ENCODE measurements at regions not wholly inside any gene's neighbourhood (a gene's known extent, or its start where the extent isn't known, plus 50 kb on each side); places are given as distances from the start of the nearest gene placed in this dataset.

DNA sequence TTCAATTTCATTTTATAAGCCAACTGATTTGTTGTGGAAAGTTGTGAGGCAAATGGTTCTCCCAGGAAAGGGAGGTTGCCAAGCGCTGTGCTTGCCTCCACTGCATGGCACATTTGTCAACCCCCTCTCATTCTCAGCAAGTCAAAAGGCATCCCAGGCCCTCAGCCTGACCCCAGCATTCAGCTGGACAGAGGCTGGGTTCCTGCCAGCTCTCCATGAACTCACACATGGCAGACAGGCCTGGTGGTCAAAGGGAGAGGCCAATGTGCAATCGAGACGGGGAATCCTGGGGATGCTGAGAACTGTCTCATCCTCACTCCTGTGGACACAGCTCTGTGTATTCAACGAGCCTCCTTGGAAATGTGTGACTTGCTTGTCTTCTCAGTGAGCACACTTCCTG, 106.0 kb upstream of the CDH4 start:
- no peak for DNase-seq (ENCODE audit: low read depth in 2 of 2)

DNA sequence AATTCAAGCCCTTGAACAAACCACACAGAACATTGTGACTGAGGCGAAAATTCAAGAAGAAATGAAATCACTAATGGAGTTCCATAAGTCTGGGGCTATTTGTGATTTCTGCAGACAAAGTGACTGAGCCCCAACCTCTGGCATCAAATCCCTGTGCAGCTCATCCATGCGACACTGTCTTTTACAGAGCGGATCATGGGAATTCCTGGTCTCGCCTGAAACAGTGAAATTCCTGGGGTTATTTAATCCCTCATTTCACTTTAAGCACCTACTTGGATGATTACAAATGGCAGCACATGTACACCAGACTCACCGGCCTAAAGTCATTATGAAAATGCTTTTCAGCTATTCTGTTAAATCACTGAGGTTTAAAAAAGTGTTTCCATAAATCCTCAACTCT, 102.4 kb upstream of the CDH4 start:
- DNase-seq (ENCODE audit: low read depth in 2 of 2) = no peak

DNA sequence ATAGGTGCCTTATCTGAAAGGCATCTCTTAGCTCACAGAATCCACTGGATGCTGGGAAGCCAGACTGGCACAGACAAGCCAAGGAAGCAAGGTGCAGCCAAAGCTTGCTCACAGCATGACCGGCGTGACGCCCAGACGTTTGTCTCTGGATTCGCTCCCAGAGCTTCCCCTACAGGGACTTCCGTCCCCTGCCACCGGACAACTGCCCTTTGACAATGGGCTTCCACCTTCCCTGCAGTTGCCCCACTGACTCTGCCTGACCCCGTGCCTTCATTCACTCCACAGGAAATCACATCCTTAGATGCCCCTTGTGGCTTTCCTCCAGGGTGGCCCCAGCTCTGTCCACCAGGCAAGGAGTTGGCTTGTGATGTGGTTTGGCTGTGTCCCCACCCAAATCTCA, 94.8 kb upstream of the CDH4 start:
- no peak for DNase-seq (ENCODE audit: low read depth in 2 of 2)

DNA sequence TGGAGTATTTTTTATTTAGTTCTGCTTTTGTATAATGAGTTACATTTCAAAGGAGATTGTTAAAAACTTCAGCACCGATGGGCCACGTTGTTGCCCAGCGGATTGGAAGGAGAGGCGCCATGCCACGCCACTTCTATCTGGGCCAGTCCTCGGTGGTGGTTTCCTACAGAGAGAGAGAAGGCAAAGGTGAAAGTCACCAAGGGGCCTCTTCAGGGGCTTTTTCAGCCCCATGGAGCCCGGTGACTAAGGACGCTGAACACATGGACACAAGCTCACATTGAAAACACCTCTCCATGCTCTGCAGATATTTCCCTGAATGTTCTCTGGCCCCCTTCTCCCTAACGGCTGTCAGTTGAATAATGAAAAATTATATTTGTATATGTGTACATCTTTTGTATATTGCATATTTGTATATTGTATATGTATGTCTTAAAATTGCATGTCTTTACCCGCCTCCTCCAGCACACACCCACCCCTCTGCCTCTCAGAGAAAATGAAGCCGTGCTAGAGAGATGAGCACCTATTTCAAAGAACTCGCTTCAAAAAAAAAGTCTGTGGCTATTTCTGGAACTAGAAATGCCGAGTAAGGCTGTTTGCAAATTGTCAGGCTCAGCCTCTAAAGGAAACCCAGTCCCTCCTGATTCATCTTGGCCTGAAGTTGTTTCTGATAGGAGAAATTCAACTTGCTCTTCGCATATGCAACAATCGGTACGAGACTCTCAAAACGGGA, 91.9 kb upstream of the CDH4 start:
- DNase-seq (ENCODE audit: low read depth in 2 of 2) = no peak

DNA sequence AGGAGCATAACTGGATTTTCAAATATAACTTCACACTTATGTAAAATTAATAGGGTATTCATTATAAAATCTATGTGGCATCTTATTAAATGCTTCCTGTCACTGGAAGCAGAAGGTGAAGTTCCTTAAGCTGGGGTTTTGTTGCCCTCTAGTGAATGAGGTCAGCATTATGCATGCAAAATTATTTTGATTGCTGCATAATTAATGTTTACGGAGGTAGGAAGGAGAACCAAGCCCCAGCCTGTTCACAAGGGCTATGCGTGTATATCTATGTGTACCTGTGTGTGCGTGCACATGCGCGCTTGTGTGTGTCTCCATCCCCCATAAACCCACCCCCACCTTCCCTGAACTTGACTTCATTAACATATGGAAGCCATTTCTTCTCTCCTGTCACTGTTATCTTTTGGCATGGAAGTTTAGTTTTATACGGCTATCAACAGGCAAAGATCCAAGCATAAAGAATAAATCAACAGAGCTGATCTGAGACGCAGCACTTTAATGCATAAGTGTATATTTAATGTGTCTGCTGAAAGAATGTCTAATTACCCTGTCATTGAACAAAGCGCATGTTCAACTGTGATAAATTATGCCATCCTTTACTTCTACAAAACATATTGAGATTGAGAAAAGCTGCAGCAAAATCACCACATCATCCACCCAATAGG, 90.2 kb upstream of the CDH4 start:
- DNase-seq (ENCODE audit: low read depth in 2 of 2) = no peak

DNA sequence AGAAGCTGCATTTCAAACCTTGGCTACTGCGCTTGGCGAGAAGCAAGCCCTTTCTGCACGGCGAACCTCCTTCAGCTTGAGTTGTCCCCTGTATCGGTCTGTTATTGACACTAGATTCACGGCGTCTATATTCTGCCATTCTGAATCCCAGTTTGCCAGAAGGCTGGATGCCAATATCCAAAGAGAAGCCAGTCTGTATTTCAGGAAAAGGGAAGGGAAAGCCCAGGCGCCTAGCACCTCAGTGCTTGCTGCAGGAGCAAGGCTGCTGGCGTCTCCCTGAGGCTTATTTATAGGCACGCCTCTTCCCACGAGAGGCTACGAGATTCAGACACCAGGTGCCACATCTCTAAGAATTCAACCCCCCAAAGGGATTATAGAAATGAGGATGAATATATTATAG, 89.6 kb upstream of the CDH4 start:
- no peak for DNase-seq (ENCODE audit: low read depth in 2 of 2)

DNA sequence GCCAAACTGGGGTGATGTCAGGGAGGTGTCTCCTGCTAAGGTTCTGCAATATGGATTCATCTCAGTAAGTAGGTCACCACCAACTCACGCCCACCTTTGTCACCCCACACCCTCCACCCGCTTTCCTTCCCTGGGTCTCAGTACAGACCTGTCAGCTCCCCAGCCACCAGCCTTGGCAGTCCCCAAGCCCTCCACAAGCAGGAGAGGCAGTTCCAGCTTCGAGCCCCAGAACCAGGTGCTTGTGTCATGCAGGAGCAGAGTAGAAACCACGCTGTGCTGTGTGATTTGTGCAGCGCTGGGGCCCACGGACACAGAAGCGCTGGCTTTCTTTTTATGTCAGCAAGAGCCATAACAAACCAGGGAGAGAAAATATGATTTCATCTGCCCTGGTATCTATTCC, 89.0 kb upstream of the CDH4 start:
- DNase-seq (ENCODE audit: low read depth in 2 of 2) = no peak

DNA sequence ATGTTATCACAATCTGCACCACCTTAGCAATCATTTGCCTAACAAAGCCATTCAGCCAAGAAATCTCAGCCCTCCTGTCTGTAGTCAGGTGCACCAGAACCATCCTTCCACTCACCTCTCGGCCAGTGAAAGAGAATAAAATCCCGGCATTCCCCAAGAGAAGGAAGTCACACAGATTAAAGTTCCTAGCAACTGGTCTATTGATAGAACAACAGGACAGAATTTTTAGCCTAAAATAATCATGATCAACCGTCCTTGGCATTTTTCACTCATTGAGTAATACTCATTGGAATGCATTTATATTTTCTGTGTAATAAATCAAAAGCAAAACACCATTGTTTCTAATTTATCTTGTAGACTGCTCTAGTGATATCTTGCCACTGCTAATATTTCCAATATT, 85.7 kb upstream of the CDH4 start:
- no peak for DNase-seq (ENCODE audit: low read depth in 2 of 2)

DNA sequence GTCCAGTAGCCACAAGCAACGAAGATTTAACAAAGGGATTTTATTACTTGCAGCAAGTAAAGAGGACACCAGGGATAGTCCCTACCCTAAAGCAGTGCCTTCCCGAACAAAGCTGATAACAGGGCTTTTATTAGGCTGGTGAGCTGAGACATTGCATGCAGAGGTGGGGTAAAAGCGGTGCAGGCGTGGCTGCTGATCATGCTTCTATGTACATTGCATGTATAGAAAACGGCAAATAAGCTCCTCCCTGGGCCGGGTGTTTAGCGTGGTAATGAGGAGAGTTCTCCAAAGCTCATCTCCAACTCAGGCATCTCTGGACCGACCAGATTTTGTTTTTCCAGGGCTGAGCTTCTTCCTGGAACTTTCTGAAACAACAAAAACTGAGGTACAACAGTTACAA, 83.5 kb upstream of the CDH4 start:
- DNase-seq (ENCODE audit: low read depth in 2 of 2) = no peak

DNA sequence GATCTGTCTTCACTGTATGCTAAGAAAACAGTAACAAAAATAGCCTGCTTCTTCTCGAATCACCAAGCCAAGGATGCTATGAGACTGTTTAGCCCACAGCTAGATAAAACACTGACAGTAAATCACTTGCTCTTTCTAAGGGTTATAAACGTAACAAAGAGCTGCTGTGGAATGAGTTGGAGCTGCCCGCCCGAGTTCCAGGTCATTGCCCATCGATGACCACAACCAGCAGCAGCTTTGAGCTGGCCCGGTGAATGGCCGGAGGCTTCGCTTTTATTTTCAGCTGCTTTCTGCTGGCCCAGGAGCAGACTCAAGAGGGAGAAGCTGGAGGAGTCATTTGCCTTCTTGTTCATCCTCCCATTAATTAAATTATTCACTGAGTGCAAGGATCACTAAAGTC, 82.2 kb upstream of the CDH4 start:
- DNase-seq (ENCODE audit: low read depth in 2 of 2) = no peak

DNA sequence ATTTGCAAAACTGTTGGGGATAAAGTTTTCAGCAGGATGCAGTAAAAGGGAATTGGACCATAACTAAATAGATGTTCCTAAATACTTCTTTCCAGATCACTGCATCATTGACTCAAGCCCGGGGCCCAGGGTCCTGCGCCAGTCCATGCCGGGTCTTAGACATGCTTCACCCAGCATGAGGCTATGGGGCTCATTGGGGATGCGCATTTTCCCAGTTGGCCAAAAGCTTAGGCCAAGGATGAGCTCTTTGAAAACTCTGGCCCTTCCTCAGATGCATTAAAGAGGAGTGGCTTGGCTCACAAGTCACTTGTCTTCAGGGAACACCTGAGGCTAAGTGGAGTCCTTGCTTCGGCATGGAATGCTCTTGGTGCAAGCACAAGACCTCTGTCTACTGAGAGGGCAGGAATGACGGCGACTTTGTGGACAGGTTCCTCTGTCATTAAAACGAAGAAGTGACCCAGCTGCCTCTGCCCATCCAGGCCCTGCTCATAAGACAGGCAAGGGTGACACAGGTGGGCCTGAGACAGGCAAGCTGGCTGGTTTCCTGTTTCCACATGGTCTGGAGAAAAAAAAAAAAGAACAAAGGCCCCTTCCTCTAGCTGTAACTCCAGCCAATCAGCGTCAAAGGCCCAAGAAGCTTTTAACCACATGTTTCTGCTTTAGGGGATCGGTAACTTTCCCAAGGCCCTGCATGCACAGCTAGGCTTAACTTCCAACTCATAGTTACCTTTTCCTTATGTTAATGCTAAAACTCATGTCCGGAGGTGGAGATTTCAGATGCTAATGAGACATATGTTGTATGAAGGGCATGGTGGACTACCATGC, 81.4 kb upstream of the CDH4 start:
- DNase-seq (ENCODE audit: low read depth in 2 of 2) = no peak

DNA sequence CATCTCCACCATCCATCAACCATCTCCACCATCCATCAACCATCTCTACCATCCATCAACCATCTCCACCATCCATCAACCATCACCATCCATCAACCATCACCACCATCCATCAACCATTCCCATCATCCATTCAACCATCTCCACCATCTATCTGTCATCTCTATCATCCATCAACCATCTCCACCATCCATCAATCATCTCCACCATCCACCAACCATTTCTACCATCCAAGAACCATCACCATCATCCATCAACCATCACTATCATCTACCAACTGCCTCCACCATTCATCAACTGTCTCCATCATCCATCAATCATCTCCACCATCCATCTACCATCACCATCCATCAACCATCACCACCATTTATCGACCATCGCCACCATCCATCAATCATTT, 78.8 kb upstream of the CDH4 start:
- DNase-seq (ENCODE audit: low read depth in 2 of 2) = no peak

DNA sequence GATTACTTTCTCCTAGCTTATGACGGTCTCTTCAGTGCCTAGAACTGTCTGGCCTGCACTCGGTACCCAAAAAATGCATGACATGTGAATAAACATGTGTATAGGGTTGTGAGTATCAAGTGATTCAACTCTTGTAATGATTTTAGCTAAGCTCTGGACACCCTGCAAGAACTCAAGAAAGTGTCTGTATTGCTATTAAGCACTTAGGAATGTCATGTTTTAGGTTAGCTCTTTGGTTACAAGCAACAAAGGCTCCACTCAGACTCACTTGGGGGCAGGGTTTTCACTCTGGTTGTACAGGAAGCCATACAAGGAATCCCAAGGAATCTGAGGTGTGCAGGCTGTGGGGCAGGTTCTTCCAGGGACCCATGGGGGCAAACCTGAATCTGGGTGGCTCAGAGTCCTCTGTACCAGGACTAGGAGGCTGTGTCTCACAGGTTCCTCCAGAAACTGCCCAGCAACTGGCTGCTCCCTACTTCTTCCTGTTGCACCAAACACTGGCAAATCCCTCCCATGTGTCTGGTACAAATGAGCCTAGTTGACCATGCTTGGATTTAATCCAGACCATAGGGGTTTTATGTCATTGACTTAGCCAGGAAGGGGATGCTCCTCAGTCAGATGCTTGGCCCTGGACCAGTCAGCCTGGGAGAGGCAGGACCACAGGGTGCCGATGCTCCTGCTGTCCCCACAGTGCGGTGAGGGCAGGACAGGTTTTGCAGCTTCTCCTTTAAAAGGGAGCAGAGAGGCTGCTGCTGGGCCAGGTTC, 77.9 kb upstream of the CDH4 start:
- no peak for DNase-seq (ENCODE audit: low read depth in 2 of 2)

DNA sequence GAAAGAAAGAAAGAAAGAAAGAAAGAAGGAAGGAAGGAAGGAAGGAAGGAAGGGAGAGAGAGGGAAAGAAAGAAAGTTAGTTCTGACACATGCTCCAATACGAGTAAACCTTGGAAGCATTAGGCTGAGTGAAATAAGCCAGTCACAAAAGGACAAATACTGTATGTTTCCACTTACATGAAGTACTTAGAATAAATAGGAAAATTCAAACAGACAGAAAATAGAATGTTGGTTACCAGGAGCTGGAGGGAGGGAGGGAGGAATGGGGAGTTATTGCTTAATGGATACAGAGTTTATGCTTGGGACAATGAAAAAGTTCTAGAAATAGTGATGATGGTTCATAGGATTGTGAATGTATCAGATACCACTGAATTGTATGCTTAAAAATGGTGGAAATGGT, 75.2 kb upstream of the CDH4 start:
- DNase-seq (ENCODE audit: low read depth in 2 of 2) = no peak

DNA sequence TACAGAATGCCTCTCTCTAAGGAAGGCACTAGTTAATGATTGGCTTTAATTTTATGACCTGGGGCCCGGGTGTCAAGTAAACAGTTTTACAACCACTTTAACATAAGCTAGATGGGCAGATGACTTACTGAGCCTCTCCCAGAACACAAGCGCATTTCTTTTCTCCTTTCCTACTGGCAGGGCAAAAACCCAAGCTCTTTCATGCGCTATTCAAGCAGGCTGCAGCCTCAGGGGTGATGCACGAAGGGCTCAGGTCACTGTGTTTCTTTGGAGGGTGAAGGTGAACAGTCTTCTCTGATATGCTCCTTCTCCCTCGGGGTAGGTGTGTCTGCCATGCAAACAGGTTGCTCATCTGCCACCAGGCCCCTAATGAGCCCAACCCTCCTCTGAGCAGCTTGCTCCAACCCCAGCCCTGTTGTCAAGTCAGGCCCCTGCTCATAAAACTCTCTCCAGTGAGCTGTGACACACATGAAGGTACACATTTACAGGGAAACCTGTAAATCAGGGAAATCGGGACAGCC, 73.5 kb upstream of the CDH4 start:
- no peak for DNase-seq (ENCODE audit: low read depth in 2 of 2)

DNA sequence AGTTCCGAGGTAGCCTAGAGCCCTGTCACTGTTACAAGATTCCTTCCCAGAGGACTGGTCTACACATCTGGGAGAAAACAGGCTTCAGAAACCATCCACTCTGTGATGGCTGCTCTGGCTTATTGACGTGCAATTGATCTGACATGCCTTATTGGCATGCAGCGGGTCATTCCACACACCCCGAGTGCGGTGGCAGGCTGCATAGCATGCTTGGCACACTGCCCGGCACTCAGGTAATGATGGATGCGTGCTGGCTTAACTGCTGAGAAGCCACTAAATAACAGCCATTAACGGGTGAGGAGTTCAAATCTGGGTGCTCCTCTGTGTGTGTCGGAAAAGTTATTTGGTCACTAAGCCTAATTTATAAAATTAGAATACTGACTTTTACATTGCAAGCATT, 67.9 kb upstream of the CDH4 start:
- DNase-seq (ENCODE audit: low read depth in 2 of 2) = no peak

DNA sequence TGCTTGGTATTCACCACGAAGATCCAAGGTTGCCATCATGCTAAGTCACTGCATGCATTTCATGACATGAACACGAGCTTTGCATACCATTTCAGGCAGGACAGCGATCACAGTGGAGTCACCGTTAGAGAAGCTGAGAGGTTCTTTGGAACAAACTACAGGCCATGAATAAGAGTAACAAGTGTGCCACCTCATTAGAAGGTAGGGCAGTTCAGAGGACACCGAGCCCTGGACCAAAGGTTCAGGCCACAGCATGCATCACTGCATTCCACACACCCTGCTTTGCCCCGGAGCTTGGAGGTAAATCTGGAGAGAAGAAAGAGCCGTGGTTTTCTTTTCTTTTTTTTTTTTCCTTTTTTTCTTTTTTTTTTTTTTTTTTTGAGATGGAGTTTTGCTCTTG, 66.9 kb upstream of the CDH4 start:
- DNase-seq (ENCODE audit: low read depth in 2 of 2) = no peak

DNA sequence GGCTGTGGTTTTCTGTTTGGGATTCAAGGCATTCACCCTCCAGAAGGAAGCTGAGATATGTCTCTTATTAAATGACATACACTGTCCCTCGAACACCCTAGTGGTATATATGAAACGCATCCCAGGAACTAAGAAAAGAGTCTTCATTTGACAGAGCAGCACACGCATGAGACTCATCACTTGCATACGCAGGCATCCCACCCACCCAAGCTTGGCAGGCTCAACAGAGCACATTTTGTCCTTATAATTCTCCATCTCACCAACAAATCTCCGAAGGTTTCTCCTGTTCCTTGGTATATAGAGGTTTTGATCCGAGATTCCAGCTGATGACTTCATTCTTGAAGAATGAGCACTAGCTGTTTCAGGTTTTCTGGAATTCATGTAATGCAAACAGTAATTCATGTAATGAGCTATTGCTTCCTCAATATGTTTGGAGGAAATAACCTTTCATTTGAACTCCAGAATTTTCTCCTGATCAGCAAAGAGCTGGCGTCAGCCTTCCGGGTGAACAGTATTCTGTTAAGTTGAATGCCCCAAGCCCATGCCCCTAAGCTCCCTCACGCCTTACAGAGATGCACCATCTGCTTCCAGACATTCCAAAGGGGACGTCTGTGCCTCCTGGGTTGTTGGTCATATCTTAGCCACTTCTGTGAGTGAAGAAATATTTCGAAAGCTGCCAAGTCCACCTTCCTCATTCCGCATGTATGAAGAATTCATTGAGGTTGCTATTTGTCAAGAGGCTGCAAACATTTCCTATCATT, 66.0 kb upstream of the CDH4 start:
- no peak for DNase-seq (ENCODE audit: low read depth in 2 of 2)

DNA sequence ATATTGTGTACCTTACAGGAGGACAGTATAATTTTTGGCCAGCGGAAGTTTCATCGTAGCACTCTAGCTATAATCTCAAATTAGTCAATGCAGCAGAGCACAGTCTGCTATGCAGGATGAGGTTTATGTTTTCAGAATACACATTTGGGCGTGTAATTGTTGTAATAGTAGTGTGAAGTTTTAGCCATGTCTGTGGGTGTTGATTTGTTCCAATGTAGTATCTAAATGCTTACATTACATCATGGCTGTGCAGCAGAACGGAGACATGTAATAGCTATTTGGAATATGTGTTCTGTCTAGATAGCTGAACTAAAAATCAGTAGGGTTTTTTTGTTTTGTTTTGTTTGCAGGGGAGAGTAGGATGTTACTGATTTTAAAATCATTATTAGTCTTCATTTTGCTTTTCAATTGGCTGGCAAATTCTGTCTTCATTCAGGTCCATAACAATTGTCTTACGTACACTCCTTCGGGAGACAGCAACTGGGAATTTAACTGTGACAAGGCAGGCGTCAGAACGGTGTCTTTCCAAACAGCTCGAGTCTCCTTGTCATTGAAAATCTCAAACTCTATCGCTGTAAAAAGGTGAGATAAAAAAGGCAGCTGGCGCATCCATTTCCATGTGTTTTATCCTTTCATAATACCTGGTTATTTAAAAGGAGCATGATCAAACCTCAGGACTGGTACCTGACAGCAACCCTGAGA, 65.1 kb upstream of the CDH4 start:
- no peak for DNase-seq (ENCODE audit: low read depth in 2 of 2)

DNA sequence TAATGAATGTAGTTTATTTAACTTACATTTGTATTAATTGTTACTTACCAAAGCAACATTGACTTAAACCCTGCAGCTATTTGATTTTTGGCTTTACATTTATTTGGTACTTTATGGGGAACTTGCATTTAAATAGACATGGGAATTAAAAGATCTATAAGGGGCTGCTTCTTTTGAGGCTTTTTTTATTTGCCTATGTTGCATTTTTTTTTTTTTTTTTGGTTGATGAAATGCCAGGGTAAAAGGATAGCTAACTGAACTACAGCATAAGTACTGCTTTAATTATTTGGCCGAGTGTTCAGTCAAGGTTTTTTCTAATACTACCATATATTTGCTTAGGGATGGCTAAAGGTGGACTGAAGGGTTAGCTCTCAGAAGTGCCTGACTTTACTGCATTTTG, 62.5 kb upstream of the CDH4 start:
- DNase-seq (ENCODE audit: low read depth in 2 of 2) = no peak

DNA sequence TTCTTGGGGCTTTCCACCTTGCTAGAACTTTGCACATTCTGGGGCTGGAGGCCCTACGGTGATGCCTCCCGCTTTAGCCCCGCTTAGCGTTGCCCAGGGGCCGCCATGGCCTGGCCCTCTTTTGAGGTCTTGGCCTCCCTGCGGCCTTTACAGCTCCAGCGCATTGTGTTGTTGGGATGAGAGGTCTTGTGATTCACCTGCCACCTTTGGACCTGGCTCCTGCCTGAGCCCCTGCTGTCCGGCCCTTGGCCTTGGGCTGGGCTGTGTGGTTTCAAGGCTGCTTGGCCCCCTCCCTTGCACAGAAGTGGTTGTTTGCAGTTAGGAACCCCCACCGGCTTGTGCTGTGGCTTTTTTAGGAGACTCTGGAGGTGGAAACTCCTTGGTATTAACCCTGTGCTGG, 61.0 kb upstream of the CDH4 start:
- no peak for DNase-seq (ENCODE audit: low read depth in 2 of 2)
